Transverse colon (tissue), 4 donors: ENCODE measurements at regions not wholly inside any gene's neighbourhood (a gene's known extent, or its start where the extent isn't known, plus 50 kb on each side); places are given as distances from the start of the nearest gene placed in this dataset.

Experiments
- POLR2A ChIP-seq: fragments of 450-650 bp; IDR thresholded peaks from one replicate; pipeline ENCODE4 v1.6.1; 2016; ENCODE audit warnings: antibody characterized with exemption, mild to moderate bottlenecking, moderate library complexity
- POLR2AphosphoS5 ChIP-seq, 3 donors: sonication (generic); formaldehyde crosslinking; IDR thresholded peaks; one replicate each; pipeline ENCODE4 v1.6.1; 2016; ENCODE audit warnings: antibody characterized with exemption in 3 of 3
- TF ChIP-seq, protein P1 (sequence below), 5 experiments: fragments of 200-600 bp in 3 of 5; fragments of 450-650 bp in 2 of 5; sonication (generic) in 3 of 5; IDR thresholded peaks; 1 replicate in 2 of 5; 2 replicates in 3 of 5; pipeline ENCODE4 v1.5.1; 2016 to 2017; ENCODE audit warnings: antibody characterized with exemption in 5 of 5, inconsistent platforms in 3 of 5, mild to moderate bottlenecking in 2 of 5, moderate library complexity in 1 of 5

DNA sequence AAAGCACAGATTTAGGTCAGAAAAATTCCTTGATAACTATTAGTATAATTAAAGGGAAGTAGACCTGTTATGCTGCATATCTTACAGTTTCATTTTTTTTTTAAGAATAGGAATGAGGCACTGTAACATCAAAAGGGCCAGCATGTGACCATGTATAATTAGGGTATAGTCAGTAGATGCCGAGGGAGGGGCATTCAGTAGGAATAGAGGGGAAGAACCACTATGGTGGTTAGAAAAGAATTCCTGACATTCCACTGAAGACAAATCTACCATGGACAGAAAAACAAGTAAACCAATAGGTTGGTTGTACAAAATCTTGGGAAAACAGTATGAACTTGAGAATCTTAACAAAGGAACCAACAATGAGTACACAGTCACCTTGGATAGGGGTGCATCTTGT is 78.4 kb upstream of the CCDC179 start:
- TF ChIP-seq POLR2A (no peak), POLR2AphosphoS5 (IDR thresholded peaks at IDR 0.05) (no peak)
- TF ChIP-seq, protein P1, sequence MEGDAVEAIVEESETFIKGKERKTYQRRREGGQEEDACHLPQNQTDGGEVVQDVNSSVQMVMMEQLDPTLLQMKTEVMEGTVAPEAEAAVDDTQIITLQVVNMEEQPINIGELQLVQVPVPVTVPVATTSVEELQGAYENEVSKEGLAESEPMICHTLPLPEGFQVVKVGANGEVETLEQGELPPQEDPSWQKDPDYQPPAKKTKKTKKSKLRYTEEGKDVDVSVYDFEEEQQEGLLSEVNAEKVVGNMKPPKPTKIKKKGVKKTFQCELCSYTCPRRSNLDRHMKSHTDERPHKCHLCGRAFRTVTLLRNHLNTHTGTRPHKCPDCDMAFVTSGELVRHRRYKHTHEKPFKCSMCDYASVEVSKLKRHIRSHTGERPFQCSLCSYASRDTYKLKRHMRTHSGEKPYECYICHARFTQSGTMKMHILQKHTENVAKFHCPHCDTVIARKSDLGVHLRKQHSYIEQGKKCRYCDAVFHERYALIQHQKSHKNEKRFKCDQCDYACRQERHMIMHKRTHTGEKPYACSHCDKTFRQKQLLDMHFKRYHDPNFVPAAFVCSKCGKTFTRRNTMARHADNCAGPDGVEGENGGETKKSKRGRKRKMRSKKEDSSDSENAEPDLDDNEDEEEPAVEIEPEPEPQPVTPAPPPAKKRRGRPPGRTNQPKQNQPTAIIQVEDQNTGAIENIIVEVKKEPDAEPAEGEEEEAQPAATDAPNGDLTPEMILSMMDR (IDR thresholded peaks at IDR 0.05), result no peak
